Small intestine (tissue), 7 donors: ENCODE measurements at regions not wholly inside any gene's neighbourhood (a gene's known extent, or its start where the extent isn't known, plus 50 kb on each side); places are given as distances from the start of the nearest gene placed in this dataset.

ENCODE experiments used
- DNase-seq, 2 donors: peaks; one replicate each; pipeline versions ENCODE4 v3.0.0 to v3.0.0-alpha.2; 2013
- FAIRE-seq: peaks from 2 replicates; lab custom pipeline; 2012; peaks lifted over from hg19 to GRCh38; lab: Jason Lieb, UNC
- H3K27ac ChIP-seq, 3 donors: one replicate each; pipeline ENCODE4 v1.5.1; 2013; ENCODE audit warnings: low read length in 2 of 3, mild to moderate bottlenecking in 2 of 3, control low read depth in 1 of 3, inconsistent platforms in 1 of 3, low read depth in 1 of 3, moderate library complexity in 1 of 3
- H3K27me3 ChIP-seq, 3 donors: one replicate each; pipeline ENCODE4 v1.6.1; 2013; ENCODE audit warnings: low read length in 3 of 3, inconsistent platforms in 1 of 3; ENCODE audit not compliant: control insufficient read depth in 3 of 3, insufficient read depth in 3 of 3
- H3K36me3 ChIP-seq, 3 donors: one replicate each; pipeline ENCODE4 v1.6.1; 2013; ENCODE audit warnings: low read length in 3 of 3, inconsistent platforms in 1 of 3, low read depth in 1 of 3, mild to moderate bottlenecking in 1 of 3, moderate library complexity in 1 of 3; ENCODE audit not compliant: control insufficient read depth in 3 of 3, insufficient read depth in 2 of 3
- H3K4me1 ChIP-seq, 3 donors: one replicate each; pipeline ENCODE4 v1.6.1; 2013; ENCODE audit warnings: low read length in 2 of 3, inconsistent platforms in 1 of 3, low read depth in 1 of 3, mild to moderate bottlenecking in 1 of 3, moderate library complexity in 1 of 3; ENCODE audit not compliant: control insufficient read depth in 3 of 3, insufficient read depth in 2 of 3
- H3K4me3 ChIP-seq, 3 donors: one replicate each; pipeline ENCODE4 v1.5.1; 2013; ENCODE audit warnings: low read length in 3 of 3, control low read depth in 1 of 3, inconsistent platforms in 1 of 3, low read depth in 1 of 3, mild to moderate bottlenecking in 1 of 3, moderate library complexity in 1 of 3
- H3K9me3 ChIP-seq, 2 donors: one replicate each; pipeline ENCODE4 v1.6.1; 2013; ENCODE audit warnings: low read depth in 1 of 2, low read length in 1 of 2; ENCODE audit not compliant: control insufficient read depth in 2 of 2, insufficient read depth in 1 of 2
- WGBS, 3 donors: extraction: QIAGEN DNeasy Blood & Tissue Kit; methylation state at CpG; one replicate each; pipeline ENCODE4 v1.1.7; 2013; 5-methylcytosine and 5-hydroxymethylcytosine counted together
- donor health status: healthy with polysubstance abuse.
- donor health status: control.
- donor health status: control.
- donor health status: Bipolar disorder and iron deficiency.
- donor health status: healthy.

DNA sequence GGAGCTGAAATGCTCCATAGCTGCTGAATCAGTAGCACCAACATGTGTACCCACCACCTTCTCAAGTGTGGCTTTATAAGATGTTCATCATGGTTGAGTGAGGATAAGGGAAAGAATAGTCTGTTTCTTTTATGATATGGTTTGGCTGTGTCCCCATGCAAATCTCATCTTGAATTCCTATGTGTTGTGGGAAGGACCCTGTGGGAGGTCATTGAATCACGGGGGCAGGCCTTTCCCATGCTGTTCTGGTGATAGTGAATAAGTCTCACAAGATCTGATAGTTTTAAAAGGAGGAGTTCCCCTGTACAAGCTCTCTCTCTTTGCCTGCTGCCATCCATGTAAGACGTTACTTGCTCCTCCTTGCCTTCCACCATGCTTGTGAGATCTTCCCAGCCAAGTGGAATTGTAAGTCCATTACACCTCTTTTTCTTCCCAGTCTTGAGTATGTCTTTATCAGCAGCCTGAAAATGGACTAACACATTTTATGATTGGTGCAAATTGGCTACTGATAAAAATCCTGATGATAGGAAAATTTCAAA lies 799.9 kb downstream of the TNS3 start:
- no peak overlapping the region for H3K4me3 ChIP-seq
- FAIRE-seq, result no peak
- no peaks in the 10 kb centered on the region for H3K27me3 ChIP-seq
- H3K36me3 ChIP-seq, result no peaks in the 10 kb centered on the region
- DNase-seq, result no peak
- peaks cover 0 to 5% of the 10 kb centered on the region in 2 donors for H3K9me3 ChIP-seq
- no peak overlapping the region for H3K27ac ChIP-seq
- 68 to 77% (median 72%) methylated on average over 2 of the region's 2 CpGs for whole genome bisulfite sequencing, 3 donors
- no peaks in the 10 kb centered on the region for H3K4me1 ChIP-seq

DNA sequence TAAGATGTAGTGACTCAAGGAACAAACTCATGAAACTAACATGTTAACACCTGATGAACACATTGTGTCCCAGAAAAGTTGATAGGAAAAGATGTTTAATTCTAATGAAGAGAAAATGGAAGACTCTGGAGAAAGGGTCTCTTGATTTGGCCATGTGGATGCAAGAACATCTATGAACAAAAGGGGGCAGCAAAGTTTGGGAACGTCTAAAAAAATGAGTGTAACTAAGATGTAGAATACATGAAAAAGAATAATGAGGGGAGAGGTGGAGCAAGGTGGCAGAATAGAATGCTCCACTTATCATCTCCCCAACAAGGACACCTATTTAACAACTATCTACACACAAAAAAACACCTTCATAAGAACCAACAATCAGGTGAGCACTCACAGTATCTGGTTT lies 805.1 kb downstream of the TNS3 start:
- WGBS, 3 donors, result 0 to 13% (median 4%) methylated on average over 1 of the region's 1 CpG
- FAIRE-seq (no peak), DNase-seq (no peak)
- Histone ChIP-seq H3K27ac (no peak overlapping the region), H3K9me3 (peaks cover 0 to 5% of the 10 kb centered on the region in 2 donors), H3K36me3 (no peaks in the 10 kb centered on the region), H3K27me3 (no peaks in the 10 kb centered on the region), H3K4me1 (no peaks in the 10 kb centered on the region), H3K4me3 (no peak overlapping the region)

DNA sequence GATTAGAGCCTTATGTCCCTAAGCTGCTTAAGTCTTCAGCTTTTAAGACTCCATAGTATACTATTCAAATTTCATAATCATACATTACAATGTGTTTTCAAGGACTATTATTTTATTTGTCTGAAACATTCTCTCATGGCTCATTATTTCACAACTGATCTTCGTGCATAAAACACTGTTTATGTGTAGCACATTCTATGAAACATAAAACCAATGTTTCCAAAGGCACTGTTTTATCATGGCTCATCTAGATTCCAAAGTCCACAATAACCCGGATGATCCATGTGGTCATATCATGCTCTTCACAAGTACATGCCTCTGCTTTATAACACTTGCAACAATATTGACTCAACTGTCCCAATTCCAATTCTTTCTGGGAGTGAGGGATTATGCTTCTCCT lies 806.1 kb downstream of the TNS3 start:
- H3K4me3 ChIP-seq, result no peak overlapping the region
- peaks cover 0 to 5% of the 10 kb centered on the region in 2 donors for H3K9me3 ChIP-seq
- no peaks in the 10 kb centered on the region for H3K36me3 ChIP-seq
- 11 to 59% (median 24%) methylated on average over 2 of the region's 2 CpGs for WGBS, 3 donors
- H3K27me3 ChIP-seq, result no peaks in the 10 kb centered on the region
- no peaks in the 10 kb centered on the region for H3K4me1 ChIP-seq
- no peak overlapping the region for H3K27ac ChIP-seq
- DNase-seq (peak; percentile 2 to 36), FAIRE-seq (no peak)

DNA sequence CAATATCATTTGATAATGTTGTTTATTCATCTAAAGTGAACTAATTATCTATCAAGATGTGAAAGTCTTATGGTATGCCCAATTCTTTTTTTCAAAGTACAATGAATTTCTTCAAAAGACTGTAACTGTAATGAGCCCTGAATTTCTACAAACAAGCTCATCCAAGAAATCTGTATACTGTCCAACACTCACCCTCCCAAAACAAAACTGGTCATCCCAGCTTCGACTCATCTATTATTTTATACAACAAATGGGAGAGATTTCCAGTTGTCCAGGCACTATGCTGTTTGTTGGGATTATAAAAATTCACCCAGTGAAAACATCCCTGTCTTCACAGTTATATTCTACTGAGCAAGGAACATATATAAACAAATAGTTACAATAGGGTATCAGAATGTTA lies 806.9 kb downstream of the TNS3 start:
- Histone ChIP-seq H3K4me3 (no peak overlapping the region), H3K4me1 (no peaks in the 10 kb centered on the region), H3K27ac (no peak overlapping the region), H3K36me3 (no peaks in the 10 kb centered on the region), H3K9me3 (peaks cover 0 to 5% of the 10 kb centered on the region in 2 donors), H3K27me3 (no peaks in the 10 kb centered on the region)
- 67 to 78% (median 74%) methylated on average over 1 of the region's 1 CpG for WGBS, 3 donors
- DNase-seq (no peak), FAIRE-seq (no peak)

DNA sequence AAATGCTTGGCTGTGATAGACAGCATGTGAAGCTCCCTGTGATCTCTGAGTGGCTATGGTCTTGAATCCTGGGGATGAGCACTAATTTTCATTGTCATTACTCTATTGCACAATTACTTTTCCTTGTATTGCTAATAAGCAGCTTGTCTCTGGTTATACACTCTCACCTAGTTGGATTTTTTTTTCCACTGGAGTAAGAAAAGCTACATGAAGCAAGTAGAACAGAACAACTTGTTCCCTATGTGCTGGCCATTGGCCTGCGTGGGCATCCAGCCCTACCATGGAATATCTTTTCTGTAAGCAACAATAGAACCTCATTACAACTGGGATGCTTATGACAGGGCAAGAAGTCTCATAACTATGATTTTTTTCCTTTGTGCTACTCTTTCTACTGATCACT lies 807.4 kb downstream of the TNS3 start:
- Histone ChIP-seq H3K4me3 (no peak overlapping the region), H3K36me3 (no peaks in the 10 kb centered on the region), H3K27ac (no peak overlapping the region), H3K9me3 (peaks cover 0 to 6% of the 10 kb centered on the region in 2 donors), H3K4me1 (no peaks in the 10 kb centered on the region), H3K27me3 (no peaks in the 10 kb centered on the region)
- WGBS, 3 donors, result 90 to 100% (median 91%) methylated on average over 1 of the region's 1 CpG
- no peak for FAIRE-seq
- DNase-seq, result no peak

DNA sequence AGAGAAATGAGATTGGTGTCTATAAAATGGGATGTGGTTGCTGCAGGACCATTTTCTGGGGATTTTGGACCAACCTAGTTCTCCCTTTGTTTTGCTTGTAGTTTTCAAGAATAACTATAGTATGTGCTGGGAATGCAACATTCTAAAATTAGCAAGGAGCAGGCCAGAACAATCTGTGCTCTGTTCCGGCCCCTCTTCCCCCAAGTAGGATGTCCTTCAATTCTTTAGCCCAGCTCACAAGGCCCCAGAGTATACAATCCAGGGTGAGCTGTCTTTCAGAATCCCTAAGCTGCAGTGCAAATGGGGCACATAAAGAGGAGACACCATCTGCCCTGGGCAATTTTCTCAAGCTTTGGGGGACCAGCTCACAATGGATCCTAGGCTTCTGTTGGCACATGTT lies 809.1 kb downstream of the TNS3 start:
- peaks cover 0 to 17% of the 10 kb centered on the region in 2 donors for H3K9me3 ChIP-seq
- 66 to 86% (median 77%) methylated on average over 1 of the region's 1 CpG for WGBS, 3 donors
- no peak overlapping the region for H3K27ac ChIP-seq
- DNase-seq, result no peak
- FAIRE-seq, result no peak
- H3K4me3 ChIP-seq, result no peak overlapping the region
- no peaks in the 10 kb centered on the region for H3K27me3 ChIP-seq
- no peaks in the 10 kb centered on the region for H3K36me3 ChIP-seq
- H3K4me1 ChIP-seq, result no peaks in the 10 kb centered on the region

DNA sequence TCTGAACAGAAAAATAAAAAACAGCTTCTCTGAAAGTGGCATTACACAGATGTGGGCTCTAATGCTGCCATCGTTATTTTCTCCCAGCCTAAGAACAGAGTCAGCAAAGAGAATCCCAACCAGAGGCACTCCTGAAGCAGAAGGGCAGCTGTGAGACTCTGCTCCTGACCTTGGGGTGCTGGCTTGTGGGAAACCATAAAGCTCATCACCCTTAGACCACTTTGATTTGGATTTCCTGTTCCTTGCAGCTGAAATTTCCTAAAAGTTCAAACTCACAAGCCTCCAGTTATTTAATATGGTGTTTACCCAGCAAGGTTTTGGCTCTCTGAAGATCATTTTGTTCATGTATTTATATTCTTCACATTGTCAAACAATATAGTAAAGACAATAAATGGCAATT lies 814.8 kb downstream of the TNS3 start:
- H3K27me3 ChIP-seq, result no peaks in the 10 kb centered on the region
- no peak overlapping the region for H3K27ac ChIP-seq
- no peaks in the 10 kb centered on the region for H3K36me3 ChIP-seq
- H3K4me3 ChIP-seq, result no peak overlapping the region
- peaks cover 0 to 20% of the 10 kb centered on the region in 2 donors for H3K9me3 ChIP-seq
- FAIRE-seq (no peak), DNase-seq (no peak)
- no peaks in the 10 kb centered on the region for H3K4me1 ChIP-seq
- 62 to 85% (median 81%) methylated on average over 1 of the region's 1 CpG for WGBS, 3 donors

DNA sequence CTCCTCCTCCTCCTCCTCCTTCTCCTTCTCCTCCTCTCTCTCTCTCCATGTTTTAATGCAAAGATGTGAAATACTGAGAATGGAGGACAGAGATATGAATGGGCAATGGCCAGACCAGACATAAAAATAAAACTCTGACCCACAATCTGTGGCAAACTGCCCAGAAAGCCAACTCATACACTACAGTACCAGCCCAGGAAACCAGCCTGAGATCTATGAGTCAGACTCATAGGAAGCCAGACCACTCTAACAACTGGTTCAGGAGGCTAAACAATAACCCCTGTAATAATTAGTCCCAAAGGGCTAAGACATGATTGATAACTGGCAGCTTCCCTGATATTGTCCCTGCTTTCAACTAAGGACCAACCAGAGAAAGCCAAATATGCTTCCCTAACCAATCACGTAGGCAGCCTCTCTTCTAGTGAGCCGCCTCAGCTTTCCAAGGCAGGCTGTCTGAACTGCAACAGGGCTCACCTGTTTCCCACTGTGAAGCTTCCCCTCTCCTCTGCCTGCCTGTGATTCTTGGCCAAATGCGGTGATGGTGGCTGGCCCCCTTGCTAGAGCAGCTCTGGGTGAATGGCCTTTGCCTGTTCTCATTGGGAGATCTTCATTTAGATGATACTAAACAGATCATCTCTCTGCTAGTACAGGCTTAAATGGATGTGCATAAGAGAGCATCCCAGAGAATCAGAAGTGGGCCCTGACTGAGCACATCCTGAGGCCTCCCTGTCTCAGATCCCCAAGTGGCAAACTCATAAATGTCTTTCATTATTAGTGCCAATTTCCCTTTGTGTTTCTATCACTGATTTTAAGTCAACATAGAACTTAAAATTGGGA lies 817.6 kb downstream of the TNS3 start:
- no peak for FAIRE-seq
- 81 to 87% (median 86%) methylated on average over 3 of the region's 3 CpGs for WGBS, 3 donors
- H3K27me3 ChIP-seq, result no peaks in the 10 kb centered on the region
- peaks cover 0 to 17% of the 10 kb centered on the region in 2 donors for H3K9me3 ChIP-seq
- no peaks in the 10 kb centered on the region for H3K4me1 ChIP-seq
- H3K4me3 ChIP-seq, result no peak overlapping the region
- no peak overlapping the region for H3K27ac ChIP-seq
- DNase-seq, result peak in 1 of 2 donors; percentile 17
- H3K36me3 ChIP-seq, result no peaks in the 10 kb centered on the region
